HG03064 (cell line): ENCODE measurements at regions not wholly inside any gene's neighbourhood (a gene's known extent, or its start where the extent isn't known, plus 50 kb on each side); places are given as distances from the start of the nearest gene placed in this dataset.
"Not testable (repeated sequence)": the region's sequence is repeated elsewhere in the genome, so short reads cannot be mapped to it uniquely, and the experiment has no call there.

Source experiments
- ATAC-seq: cut with Tn5 transposase; IDR thresholded peaks from one replicate; pipeline ENCODE4 v1.9.1; 2021; ENCODE audit warnings: low read depth; ENCODE audit not compliant: unreplicated experiment

GRCh38 chr14:45990252-45990651 is 661.3 kb downstream of the RPL10L start:
- ATAC-seq, result no peak

- no peak for ATAC-seq
Measured at GRCh38 chr14:45976001-45976400, 675.6 kb downstream of the RPL10L start.

- ATAC-seq, result no peak
Measured at GRCh38 chr14:45972416-45972815, 679.2 kb downstream of the RPL10L start.

- no peak for ATAC-seq
Measured at GRCh38 chr14:45970621-45971020, 681.0 kb downstream of the RPL10L start.

- no peak for ATAC-seq
Measured at GRCh38 chr14:45968037-45968436, 683.5 kb downstream of the RPL10L start.

GRCh38 chr14:45949479-45949878 is 696.5 kb upstream of the MIS18BP1 start:
- ATAC-seq, result no peak

- no peak for ATAC-seq
Measured at GRCh38 chr14:45947830-45948229, 694.8 kb upstream of the MIS18BP1 start.

GRCh38 chr14:45946251-45946650 is 693.2 kb upstream of the MIS18BP1 start:
- no peak for ATAC-seq

GRCh38 chr14:45940318-45940717 is 687.3 kb upstream of the MIS18BP1 start:
- no peak for ATAC-seq

GRCh38 chr14:45939572-45939971 is 686.6 kb upstream of the MIS18BP1 start:
- ATAC-seq, result no peak

- ATAC-seq, result not testable (repeated sequence)
Measured at GRCh38 chr14:45919995-45920394, 667.0 kb upstream of the MIS18BP1 start.

GRCh38 chr14:45916340-45916953 is 663.4 kb upstream of the MIS18BP1 start:
- ATAC-seq, result no peak

- no peak for ATAC-seq
Measured at GRCh38 chr14:45907782-45908181, 654.8 kb upstream of the MIS18BP1 start.

GRCh38 chr14:45906257-45906656 is 653.3 kb upstream of the MIS18BP1 start:
- no peak for ATAC-seq

- ATAC-seq, result no peak
Measured at GRCh38 chr14:45905672-45906071, 652.7 kb upstream of the MIS18BP1 start.

GRCh38 chr14:45904314-45904713 is 651.3 kb upstream of the MIS18BP1 start:
- no peak for ATAC-seq

- no peak for ATAC-seq
Measured at GRCh38 chr14:45902241-45902640, 649.2 kb upstream of the MIS18BP1 start.

- ATAC-seq, result no peak
Measured at GRCh38 chr14:45897439-45897838, 644.4 kb upstream of the MIS18BP1 start.

- ATAC-seq, result no peak
Measured at GRCh38 chr14:45893127-45893526, 640.1 kb upstream of the MIS18BP1 start.

GRCh38 chr14:45891417-45892080 is 638.5 kb upstream of the MIS18BP1 start:
- ATAC-seq, result no peak

- ATAC-seq, result not testable (repeated sequence)
Measured at GRCh38 chr14:45888766-45889285, 635.8 kb upstream of the MIS18BP1 start.

- ATAC-seq, result no peak
Measured at GRCh38 chr14:45877981-45878380, 625.0 kb upstream of the MIS18BP1 start.
